Epidermal melanocyte (primary cell): ENCODE measurements at regions not wholly inside any gene's neighbourhood (a gene's known extent, or its start where the extent isn't known, plus 50 kb on each side); places are given as distances from the start of the nearest gene placed in this dataset.

Experiments used
- DNase-seq: peaks from one replicate; pipeline ENCODE4 v3.0.0; 2011; ENCODE audit warnings: low spot score; ENCODE audit not compliant: insufficient read length

DNA sequence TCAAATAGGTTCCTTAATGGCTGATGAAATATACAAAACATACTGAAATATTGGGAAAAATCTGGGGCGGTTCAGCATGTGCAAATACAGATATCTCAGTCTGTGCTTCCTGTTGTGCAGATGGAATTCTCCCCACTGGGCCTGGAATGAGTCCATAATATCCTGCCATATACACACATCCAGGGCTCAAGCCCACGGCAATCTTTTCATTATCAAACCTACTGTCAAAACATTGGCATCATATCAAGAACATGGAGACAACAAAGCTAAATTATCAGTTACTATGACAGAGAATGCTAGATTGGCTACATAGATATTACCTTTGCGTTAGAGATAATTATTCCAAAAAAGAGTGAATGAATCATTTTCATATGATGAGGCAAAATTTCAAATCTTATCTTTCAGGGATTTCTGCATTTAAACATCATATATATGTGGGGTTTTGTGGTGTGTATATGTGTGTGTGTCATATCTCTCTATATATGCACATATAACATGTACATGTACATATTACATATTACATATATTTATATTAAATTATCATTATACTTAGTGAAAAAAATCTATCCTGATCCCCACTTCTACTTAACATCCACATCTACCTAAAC lies 713.3 kb downstream of the GBE1 start:
- no peak for DNase-seq

DNA sequence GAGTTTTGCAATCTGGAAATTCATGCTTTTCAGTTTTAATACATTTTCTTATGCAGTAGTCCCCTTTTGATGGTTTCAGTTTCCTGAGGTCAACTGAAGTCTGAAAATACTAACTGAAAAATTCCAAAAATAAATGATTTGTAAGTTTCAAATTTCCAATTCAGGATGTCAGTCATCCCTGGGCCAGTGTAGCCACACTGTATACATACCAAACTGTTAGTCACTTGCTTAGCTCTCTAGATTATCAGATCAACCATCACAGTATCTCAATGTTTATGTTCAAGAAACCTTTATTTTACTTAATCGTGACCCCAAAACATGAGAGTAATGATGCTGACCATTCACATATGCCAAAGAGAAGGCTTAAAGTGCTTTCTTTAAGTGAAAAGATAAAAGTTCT lies 715.5 kb downstream of the GBE1 start:
- no peak for DNase-seq

DNA sequence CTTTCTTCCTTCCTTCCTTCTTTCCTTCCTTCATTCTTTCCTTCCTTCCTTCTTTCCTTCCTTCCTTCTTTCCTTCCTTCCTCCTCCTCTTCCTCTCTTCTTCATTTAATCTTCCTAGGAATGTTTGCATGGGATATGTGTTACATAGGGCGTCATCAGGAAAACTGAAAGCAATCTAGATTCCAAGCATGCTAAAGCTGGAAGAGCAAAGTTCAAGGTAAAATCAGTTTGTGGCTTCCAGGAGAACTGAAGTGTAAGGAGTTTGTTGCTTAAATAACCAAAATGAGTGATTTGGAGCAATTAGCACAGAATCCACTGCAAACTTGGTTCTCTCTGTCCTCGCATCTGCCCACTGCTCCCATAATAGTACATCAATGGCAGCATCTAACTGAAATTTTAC lies 716.2 kb downstream of the GBE1 start:
- DNase-seq, result no peak

DNA sequence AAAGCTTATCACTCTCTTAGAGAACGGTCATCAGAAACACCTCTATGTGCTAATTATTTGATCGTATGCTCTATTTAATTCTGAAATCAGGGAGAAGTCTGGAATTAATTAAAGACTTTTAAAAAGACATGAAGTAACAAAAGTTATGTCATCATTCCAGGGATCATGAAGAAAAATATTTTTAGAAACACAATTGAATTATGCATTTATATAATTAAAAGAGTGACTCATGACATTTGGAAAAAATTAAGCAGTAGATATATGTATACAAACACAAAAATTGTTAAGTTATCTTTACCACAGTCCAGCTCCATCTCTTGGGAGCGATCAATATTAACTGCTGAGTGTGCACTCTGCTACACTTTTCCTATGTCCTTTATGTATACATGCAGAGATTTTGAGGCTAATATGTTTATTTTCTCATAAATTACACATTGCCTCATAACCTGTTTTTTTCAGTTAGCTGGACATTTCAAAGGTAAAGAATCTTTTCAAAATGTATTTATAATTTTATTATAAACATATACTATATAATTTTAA lies 717.7 kb downstream of the GBE1 start:
- DNase-seq, result no peak

DNA sequence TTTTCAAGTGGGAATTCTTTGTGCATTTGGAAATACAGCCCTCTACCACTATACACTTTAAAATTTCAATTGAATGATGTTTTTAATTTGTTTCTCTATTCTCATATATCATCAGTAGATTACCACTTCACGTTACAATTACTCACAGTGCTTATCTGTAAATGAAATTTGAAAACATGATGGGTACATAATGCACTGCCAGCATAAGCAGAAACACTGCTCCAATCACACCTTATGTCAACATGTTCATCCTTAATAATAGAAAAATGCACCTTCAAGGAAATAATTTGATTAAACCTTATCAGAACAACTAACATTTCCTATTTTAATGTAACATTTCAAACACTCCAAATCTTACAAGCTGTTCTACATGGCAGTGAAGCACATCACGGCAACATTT lies 718.4 kb downstream of the GBE1 start:
- no peak for DNase-seq

DNA sequence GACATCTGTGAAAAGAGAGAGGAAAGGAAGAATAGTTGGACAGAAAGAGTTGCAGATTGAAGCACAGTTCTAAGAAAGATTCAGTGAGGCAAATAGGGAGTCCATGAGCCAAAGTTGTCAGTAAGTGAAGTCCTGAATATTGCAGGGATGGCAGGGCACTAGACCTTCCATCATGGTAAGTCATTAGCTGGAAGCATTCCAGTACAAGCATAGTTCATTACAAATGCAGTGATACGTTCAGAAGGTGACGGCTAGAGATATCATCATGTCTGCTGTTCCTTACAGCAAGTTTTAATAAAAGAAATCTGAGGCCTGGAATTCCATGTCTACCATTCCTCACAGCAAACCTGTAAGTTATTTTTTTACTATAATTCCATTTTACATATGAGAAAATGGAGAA lies 720.1 kb downstream of the GBE1 start:
- no peak for DNase-seq

DNA sequence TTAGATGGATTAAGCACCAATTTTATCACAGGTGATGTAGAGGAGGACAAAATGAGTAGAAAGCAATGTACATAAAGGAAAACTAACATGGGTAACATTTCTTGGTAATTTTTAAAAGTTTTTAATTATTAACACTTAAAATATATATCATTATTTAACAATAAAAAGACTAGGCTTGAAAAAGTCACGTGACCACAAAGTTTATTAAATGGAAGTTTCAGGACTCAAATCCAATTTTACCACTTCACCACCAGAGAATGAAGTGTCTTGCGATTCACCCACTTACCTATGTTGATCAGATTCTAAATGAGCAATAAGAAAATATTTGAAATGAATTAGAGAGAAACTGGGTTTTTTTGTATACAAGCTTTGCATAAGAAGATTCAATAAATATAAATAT lies 721.3 kb downstream of the GBE1 start:
- DNase-seq, result no peak

DNA sequence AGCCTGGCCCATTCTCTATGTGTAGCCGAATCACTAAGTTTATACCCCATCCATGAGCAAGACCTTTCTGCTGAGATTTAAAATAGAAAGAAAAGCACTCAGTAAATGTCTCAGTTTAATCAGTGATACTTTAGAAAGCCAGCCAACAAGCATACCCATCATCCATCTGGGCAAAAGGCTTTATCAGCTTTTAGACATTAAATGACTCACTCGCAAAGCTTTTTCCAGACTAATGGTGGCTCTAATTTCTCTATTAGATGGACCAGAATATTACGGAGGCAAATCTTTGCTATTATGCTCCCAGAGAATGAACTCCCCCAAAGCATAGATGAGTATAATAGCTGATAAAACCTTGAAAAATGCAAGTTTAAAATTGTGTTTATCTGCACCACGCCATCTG lies 727.8 kb downstream of the GBE1 start:
- no peak for DNase-seq

DNA sequence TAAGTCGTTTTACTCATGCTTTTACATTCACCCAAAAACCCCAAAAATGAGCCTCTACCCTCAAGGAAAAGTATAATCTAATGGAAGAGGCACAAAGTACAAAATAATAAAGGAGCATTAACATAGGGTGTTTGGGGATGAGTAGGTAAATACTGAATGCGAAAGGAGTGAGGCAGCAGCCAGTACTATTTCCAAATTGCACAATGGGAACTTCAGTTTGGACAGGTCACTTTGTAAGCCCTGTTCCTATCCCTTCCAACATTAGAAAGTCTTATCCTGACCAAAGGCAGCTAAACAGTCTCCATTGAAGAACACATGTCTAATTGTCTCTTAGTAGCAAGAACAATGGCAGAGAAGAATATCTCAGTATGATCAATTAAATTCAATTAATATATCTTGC lies 728.3 kb downstream of the GBE1 start:
- no peak for DNase-seq

DNA sequence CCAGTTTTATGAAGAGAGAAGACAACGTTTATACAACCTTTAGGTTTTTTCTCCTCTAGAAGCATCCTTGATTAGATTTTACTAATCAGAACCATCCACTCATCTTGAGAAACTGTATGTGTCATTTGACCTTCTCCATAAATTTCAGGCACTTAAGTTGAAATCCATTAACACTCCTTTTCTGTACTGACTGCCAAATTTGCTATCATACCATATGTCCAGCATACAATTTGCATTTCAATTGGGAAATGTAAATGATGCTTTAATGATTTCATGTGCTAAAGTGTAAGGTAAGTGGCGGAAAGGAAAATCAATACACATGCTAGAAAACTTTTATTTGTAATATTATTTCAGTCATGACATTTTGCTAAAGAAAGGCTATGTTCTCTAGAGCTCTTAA lies 731.6 kb downstream of the GBE1 start:
- no peak for DNase-seq

DNA sequence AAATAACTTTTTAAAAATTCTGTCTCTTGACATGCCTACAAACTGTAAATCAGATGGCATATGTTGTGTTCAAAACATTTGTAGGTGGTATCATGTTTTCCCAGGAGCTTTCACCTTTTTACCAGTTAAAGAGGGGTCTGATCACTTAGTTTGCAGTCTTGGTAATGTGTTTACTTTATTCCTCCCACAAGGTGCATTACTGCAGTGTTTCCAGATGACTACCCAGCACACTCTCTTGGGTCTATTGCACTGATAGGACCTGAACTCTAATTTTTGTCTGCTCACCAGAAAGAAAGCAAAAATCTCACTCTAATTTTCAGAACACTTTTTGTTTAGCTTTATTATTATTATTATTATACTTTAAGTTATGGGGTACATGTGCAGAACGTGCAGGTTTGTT lies 734.1 kb downstream of the GBE1 start:
- no peak for DNase-seq

DNA sequence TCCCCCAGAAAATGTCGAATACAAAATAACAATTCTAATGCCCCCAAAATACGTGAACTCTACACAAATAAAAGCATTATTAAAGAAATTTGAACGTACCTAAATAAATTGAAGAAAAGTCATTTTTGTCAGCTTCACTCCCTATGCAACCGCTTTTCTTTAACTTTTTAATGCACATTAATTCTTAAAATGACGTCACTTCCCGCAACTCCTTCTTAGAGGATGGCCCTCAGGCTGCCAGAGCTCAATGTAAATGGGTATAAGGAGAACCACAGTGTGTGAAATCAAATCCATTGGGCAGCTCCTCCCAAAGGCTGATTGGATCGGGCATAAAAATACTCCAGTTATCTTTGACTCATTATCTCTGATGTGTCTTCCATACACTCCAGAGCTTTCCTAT lies 736.9 kb downstream of the GBE1 start:
- no peak for DNase-seq

DNA sequence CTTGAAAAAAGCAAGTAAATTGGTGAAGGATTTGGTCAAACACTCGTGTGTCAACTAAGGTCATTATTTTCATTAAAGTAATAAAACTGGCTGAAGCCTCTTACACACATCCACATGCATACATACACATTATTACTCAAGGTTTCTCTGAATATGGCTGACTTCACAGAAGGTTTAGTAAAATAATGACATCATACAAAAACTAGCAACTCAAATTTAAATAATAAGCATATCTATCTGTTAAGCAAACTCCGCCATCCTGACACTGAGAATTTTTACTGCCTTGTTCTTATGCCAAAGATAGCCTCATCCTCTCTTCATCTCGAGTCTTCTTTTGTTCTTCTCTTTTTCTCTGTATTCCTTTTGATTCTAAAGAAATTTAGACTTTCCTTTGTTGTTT lies 739.1 kb downstream of the GBE1 start:
- no peak for DNase-seq

DNA sequence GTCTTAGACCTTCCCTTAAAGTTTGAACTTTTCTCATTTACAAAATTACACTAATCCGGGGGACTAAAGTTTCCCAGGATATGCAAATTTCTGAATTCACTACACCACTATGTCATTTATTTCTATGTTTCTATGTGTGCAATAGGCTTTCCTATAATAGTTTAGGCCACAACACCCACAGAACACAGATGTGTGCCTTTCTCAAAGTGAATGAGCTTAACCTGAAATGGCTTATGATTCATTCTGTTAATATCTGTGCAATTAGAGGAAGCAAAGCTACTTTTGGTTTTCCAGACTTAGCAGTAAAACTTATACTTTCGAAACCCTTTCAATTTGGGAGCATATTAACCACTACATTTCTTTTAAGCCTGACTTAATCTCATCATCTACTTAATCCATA lies 748.1 kb downstream of the GBE1 start:
- no peak for DNase-seq

DNA sequence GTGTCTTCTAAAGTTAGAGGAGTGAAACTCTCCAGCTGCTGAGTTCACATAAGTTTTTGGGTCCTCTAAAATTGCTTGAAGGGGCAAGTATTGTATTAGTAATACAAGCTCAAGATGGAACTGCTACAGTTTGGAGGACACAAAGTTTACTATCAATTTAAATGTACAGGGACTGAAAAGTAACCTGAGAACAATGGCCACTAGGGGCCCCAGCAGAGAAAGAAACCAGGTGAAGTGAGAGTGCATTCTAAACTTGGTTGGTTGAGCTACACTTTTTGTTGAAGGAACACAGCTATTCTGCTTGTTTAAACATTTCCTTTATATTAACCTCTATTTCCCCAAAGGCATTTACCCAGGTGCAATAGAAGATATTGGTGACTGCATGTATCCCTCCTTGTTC lies 755.5 kb downstream of the GBE1 start:
- no peak for DNase-seq

DNA sequence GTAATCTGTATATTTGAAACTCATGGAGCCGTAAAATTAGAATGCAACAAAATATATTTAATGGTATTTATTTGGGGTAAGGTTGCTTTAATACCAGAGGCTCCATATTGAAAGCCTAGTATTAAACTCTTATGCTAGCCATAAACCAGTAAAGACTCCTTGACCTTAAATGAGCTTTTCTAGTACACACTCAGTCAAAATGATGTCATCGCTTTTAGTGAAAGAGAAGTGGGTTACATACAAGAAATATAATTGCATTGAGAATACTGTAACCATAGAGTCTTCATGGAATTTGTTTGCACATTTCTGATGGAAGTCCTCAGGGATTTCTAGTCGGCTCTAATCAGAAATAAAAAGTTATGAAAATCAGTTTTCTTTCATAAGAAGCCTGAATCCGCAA lies 757.6 kb downstream of the GBE1 start:
- no peak for DNase-seq

DNA sequence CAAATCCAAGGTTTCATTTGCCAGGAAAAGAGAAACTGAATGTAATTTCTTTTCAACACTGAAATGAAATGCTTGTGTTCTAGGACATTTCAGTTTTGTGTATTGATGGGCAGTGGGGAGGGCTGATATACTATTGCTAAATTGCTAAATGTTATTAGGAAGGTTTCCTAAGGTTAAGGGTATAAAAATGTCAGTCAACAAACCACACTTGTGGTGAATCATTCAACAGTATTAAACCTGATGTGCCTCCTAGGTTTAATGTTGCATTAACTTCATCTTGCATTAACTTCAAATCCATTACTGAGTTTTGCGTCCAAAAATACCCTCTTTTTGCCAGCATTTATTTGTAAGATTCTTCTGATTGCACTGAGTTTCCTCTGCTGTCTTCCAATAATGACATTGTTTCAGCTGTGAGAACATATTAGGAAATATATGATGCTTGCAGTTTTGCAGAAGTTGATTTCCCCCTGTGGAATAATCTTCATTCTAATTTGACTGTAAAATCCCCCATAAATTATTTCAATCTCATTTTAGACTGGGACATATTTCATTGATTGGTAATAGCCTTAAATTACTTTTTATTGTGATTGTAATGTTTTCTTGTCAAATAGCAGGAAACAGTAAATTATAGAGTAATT lies 758.3 kb downstream of the GBE1 start:
- no peak for DNase-seq

DNA sequence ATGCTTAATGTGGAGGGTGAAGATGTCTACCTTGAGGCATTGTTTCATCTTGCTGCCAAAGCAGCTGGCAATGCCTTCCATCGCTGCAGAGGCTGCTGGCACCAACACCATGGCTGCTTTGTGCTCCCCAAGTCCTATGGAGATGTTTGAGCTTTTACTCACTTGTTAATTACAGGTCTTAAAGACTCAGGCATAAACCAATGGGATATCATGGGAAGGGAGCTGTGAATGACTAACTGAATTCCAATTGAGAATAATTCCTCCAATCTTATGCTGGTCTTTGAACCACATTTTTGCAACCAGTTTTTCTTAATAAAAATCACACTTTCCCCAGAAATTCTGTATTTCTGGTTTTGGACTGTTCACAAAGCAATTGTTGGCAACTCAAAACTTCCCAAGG lies 762.0 kb downstream of the GBE1 start:
- DNase-seq, result no peak

DNA sequence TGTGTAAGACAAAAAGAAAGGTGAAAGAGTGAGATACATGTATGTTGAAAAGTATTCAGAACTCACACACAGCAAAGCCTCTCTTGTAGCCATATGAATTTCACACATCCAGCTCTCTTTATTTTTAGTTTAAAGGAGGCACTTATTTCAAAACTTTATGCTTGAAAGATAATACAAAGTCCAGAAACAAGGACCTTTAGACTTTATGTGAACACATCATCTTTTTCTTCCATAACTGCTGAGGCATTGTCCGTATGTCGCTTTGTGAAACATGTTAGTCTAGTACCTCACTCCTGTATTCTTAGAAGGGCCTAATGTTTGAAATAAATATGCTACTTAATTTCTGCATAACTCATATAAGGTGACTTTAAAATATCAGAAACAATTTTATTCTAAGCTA lies 763.4 kb downstream of the GBE1 start:
- DNase-seq, result no peak

DNA sequence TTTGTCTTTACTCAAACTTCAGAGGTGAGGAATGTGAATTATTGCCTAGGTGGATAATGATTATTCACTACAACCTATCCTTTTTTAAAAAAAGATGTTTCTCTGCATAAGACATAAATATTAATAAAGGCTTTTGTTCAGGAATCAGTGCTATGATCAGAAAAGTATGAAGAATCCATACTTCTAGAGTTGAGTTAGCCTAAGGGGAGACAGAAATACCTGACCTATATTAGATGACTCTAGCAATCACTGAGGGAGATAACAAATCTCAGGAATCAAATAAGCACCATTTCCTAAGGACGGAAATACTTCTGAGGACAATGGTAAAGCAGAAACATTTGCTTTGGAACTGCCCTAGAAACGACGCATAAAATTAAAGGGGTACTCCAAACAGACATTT lies 763.8 kb downstream of the GBE1 start:
- DNase-seq, result no peak

DNA sequence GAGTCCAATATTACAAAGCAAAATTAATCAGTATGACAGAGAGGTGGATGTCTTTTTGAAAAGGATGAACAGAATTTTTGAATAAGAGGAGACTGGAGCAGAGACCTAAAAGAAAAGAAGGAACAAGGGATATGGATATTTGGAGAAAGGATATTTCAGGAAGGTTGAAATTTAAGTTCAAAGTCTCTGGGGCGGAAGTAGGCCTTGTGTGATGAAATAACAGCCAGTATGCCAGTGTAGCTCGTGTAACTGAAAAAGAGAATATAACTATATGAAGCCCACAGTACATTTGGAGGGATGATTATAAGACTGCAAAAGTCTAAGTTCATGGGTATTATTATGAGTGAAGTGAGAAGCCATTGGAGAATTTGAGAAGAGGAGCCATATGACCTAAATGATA lies 766.7 kb downstream of the GBE1 start:
- no peak for DNase-seq

DNA sequence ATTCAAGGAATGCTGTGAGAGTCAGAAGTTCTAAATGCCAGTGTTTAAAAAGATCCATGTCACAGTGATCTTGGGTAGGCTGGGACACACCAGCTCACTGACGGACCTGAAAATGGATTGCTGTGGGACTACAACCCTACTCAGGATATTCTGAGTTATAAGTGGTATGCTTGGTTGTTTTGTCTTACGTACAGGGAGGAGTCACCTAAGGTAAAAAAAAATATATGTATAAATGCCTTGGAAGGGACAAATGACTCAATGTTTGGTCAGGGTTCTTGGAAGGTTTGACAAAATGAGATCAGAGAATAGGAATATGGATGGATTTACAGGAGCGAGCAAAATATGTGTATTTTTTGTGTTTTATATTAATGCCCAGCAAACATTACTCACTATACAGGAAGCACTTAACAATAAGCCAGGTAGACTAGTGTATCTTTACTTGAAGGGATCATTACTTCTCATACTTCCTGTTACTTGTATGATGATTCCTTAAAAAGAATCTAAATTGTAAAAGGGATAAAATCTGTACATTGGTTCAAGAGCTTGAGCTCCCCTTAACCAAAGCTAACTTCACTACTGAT lies 767.3 kb downstream of the GBE1 start:
- no peak for DNase-seq
